ENCODE measurements at regions not wholly inside any gene's neighbourhood (a gene's known extent, or its start where the extent isn't known, plus 50 kb on each side); places are given as distances from the start of the nearest gene placed in this dataset.

GRCh38 chr13:100754459-100754858 lies 79.9 kb upstream of the TMTC4 start:
- TF ChIP-seq GATA2 (IDR thresholded peaks at IDR 0.05; ENCODE audit: low read depth, low read length) = no peak
- TF ChIP-seq GATA3 (IDR thresholded peaks at IDR 0.05; ENCODE audit: low read depth, low read length) = no peak

- no peak for TF ChIP-seq GATA2 (IDR thresholded peaks at IDR 0.05; ENCODE audit: low read depth, low read length)
- TF ChIP-seq GATA3 (IDR thresholded peaks at IDR 0.05; ENCODE audit: low read depth, low read length) = no peak
Measured at GRCh38 chr13:100753376-100753775, 78.8 kb upstream of the TMTC4 start.

- TF ChIP-seq GATA3 (IDR thresholded peaks at IDR 0.05; ENCODE audit: low read depth, low read length) = no peak
Measured at GRCh38 chr13:100751826-100752225, 77.2 kb upstream of the TMTC4 start.

GRCh38 chr13:100746953-100747683 lies 72.5 kb upstream of the TMTC4 start:
- no peak for TF ChIP-seq GATA3 (IDR thresholded peaks at IDR 0.05; ENCODE audit: low read depth, low read length)
- no peak for TF ChIP-seq GATA2 (IDR thresholded peaks at IDR 0.05; ENCODE audit: low read depth, low read length)

- TF ChIP-seq GATA3 (IDR thresholded peaks at IDR 0.05; ENCODE audit: low read depth, low read length) (no peak), GATA2 (IDR thresholded peaks at IDR 0.05; ENCODE audit: low read depth, low read length) (no peak)
Measured at GRCh38 chr13:100738176-100738855, 63.7 kb upstream of the TMTC4 start.

- TF ChIP-seq GATA3 (IDR thresholded peaks at IDR 0.05; ENCODE audit: low read depth, low read length) = no peak
- no peak for TF ChIP-seq GATA2 (IDR thresholded peaks at IDR 0.05; ENCODE audit: low read depth, low read length)
Measured at GRCh38 chr13:100735494-100735893, 60.9 kb upstream of the TMTC4 start.

- TF ChIP-seq GATA2 (IDR thresholded peaks at IDR 0.05; ENCODE audit: low read depth, low read length) (no peak), GATA3 (IDR thresholded peaks at IDR 0.05; ENCODE audit: low read depth, low read length) (no peak)
Measured at GRCh38 chr13:100734194-100734720, 59.7 kb upstream of the TMTC4 start.

GRCh38 chr13:100733261-100733660 lies 58.7 kb upstream of the TMTC4 start:
- no peak for TF ChIP-seq GATA2 (IDR thresholded peaks at IDR 0.05; ENCODE audit: low read depth, low read length)
- no peak for TF ChIP-seq GATA3 (IDR thresholded peaks at IDR 0.05; ENCODE audit: low read depth, low read length)

- TF ChIP-seq GATA3 (IDR thresholded peaks at IDR 0.05; ENCODE audit: low read depth, low read length) (no peak), GATA2 (IDR thresholded peaks at IDR 0.05; ENCODE audit: low read depth, low read length) (no peak)
Measured at GRCh38 chr13:100728201-100728600, 53.6 kb upstream of the TMTC4 start.

- TF ChIP-seq GATA3 (IDR thresholded peaks at IDR 0.05; ENCODE audit: low read depth, low read length) = no peak
- no peak for TF ChIP-seq GATA2 (IDR thresholded peaks at IDR 0.05; ENCODE audit: low read depth, low read length)
Measured at GRCh38 chr13:100725472-100725871, 50.9 kb upstream of the TMTC4 start.

- TF ChIP-seq GATA3 (IDR thresholded peaks at IDR 0.05; ENCODE audit: low read depth, low read length) (no peak), GATA2 (IDR thresholded peaks at IDR 0.05; ENCODE audit: low read depth, low read length) (no peak)
Measured at GRCh38 chr13:100724568-100724967, 50.0 kb upstream of the TMTC4 start.
